ENCODE measurements at regions not wholly inside any gene's neighbourhood (a gene's known extent, or its start where the extent isn't known, plus 50 kb on each side); places are given as distances from the start of the nearest gene placed in this dataset.
A peak's percentile ranks its signal among the peaks of the same experiment; 100 is the strongest.

- intact Hi-C loops (cut with DNase I) = no loop called here
- Histone ChIP-seq H3K9me3 (no peaks in the 10 kb centered on the region), H3K4me1 (no peaks in the 10 kb centered on the region), H3K27me3 (ENCODE audit: insufficient read depth in 3 of 3, low read length in 2 of 3) (no peaks in the 10 kb centered on the region), H3K4me3 (no peak overlapping the region), H3K36me3 (ENCODE audit: insufficient read depth in 1 of 2, low read depth in 1 of 2) (no peaks in the 10 kb centered on the region), H3K27ac (no peak overlapping the region)
- DNase-seq (no peak), ATAC-seq (no peak)
- WGBS, 3 donors = 91 to 97% (median 91%) methylated on average over 1 of the region's 1 CpG
- TF ChIP-seq CTCF (IDR thresholded peaks at IDR 0.05) = no peak
Measured at GRCh38 chr6:14365393-14365792, 247.8 kb downstream of the CD83 start.

DNA sequence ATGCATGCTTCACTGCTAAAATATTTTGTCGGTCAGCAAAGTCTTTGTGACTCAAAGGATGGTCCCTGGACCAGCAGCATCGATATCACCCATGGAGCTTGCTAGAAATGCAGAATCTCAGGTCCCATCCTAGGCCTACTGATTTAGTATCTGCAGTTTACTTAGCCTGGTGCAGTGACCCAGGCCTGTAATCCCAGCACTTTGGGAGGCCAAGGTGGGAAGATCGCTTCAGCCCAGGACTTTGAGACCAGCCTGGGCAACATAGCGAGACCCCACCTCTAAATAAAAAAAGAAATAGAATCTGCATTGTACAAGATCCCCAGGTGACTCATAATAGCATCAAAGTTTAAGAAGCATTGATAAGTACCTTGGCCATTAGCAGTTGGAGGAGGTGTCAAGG, 248.7 kb downstream of the CD83 start:
- WGBS, 3 donors = 95 to 98% (median 96%) methylated on average over 4 of the region's 4 CpGs
- intact Hi-C loops (cut with DNase I) = no loop called here
- Histone ChIP-seq H3K36me3 (ENCODE audit: insufficient read depth in 1 of 2, low read depth in 1 of 2) (no peaks in the 10 kb centered on the region), H3K4me3 (no peak overlapping the region), H3K27me3 (ENCODE audit: insufficient read depth in 3 of 3, low read length in 2 of 3) (no peaks in the 10 kb centered on the region), H3K27ac (no peak overlapping the region), H3K9me3 (no peaks in the 10 kb centered on the region), H3K4me1 (no peaks in the 10 kb centered on the region)
- ATAC-seq (peak in 1 of 4 donors; percentile 15), DNase-seq (no peak)
- no peak for TF ChIP-seq CTCF (IDR thresholded peaks at IDR 0.05)

DNA sequence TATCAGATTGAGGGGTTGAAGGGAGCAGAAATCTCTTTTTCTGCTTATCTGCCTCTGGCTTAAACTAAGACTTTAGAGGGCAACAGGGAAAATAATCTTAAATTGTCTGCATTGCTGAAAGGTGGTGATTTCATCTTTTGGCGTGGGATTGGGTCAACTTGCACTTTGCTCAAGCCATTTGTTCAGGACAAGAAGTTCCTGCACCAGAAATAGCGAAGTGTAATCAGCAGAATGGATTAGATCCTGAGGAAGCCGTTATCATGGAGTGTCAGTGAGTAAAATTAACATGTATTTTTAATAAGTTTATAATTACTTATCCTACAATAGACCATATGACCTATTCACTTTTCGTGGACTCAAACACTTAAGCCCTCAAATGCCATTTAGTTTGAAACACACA, 249.3 kb downstream of the CD83 start:
- intact Hi-C loops (cut with DNase I) = no loop called here
- TF ChIP-seq CTCF (IDR thresholded peaks at IDR 0.05) = no peak
- H3K27ac ChIP-seq = no peak overlapping the region
- ATAC-seq = peak in 2 of 4 donors; percentile 39 to 92
- no peaks in the 10 kb centered on the region for H3K27me3 ChIP-seq (ENCODE audit: insufficient read depth in 3 of 3, low read length in 2 of 3)
- H3K4me3 ChIP-seq = no peak overlapping the region
- no peaks in the 10 kb centered on the region for H3K36me3 ChIP-seq (ENCODE audit: insufficient read depth in 1 of 2, low read depth in 1 of 2)
- WGBS, 3 donors = 33 to 73% (median 56%) methylated on average over 4 of the region's 4 CpGs
- no peaks in the 10 kb centered on the region for H3K4me1 ChIP-seq
- DNase-seq = no peak
- no peaks in the 10 kb centered on the region for H3K9me3 ChIP-seq

DNA sequence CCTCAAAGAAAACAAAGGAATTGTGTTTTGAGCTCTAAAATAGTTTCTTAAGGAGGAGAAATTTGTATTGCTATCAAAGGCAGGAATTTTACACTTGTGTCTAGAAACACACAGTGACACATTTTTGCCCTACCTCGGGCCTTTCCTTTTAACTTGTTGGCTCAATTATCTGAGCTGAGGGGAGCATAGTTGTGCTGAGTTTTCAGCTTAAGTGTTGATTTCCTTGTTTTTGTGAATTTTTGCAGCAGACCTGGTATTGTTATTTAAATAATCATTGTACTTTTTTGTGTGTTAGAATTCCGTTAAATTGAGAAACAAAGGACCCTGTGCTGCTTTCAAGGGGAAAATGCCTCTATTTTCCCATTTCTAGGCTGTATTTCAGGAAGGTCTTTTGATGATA, 249.7 kb downstream of the CD83 start:
- H3K27ac ChIP-seq = no peak overlapping the region
- intact Hi-C loops (cut with DNase I) = no loop called here
- H3K27me3 ChIP-seq (ENCODE audit: insufficient read depth in 3 of 3, low read length in 2 of 3) = no peaks in the 10 kb centered on the region
- no peaks in the 10 kb centered on the region for H3K9me3 ChIP-seq
- ATAC-seq (no peak), DNase-seq (no peak)
- no peak overlapping the region for H3K4me3 ChIP-seq
- H3K4me1 ChIP-seq = no peaks in the 10 kb centered on the region
- WGBS, 3 donors = 77 to 84% (median 84%) methylated on average over 2 of the region's 2 CpGs
- H3K36me3 ChIP-seq (ENCODE audit: insufficient read depth in 1 of 2, low read depth in 1 of 2) = no peaks in the 10 kb centered on the region
- no peak for TF ChIP-seq CTCF (IDR thresholded peaks at IDR 0.05)

GRCh38 chr6:14369717-14370116, 252.1 kb downstream of the CD83 start:
- Histone ChIP-seq H3K36me3 (ENCODE audit: insufficient read depth in 1 of 2, low read depth in 1 of 2) (no peaks in the 10 kb centered on the region), H3K27me3 (ENCODE audit: insufficient read depth in 3 of 3, low read length in 2 of 3) (no peaks in the 10 kb centered on the region), H3K27ac (no peak overlapping the region), H3K9me3 (no peaks in the 10 kb centered on the region), H3K4me3 (no peak overlapping the region), H3K4me1 (no peaks in the 10 kb centered on the region)
- intact Hi-C loops (cut with DNase I) = no loop called here
- DNase-seq (no peak), ATAC-seq (no peak)
- no peak for TF ChIP-seq CTCF (IDR thresholded peaks at IDR 0.05)
- WGBS, 3 donors = 96 to 98% (median 97%) methylated on average over 3 of the region's 3 CpGs
